GM21723 (cell line): ENCODE measurements at regions not wholly inside any gene's neighbourhood (a gene's known extent, or its start where the extent isn't known, plus 50 kb on each side); places are given as distances from the start of the nearest gene placed in this dataset.
"Not testable (repeated sequence)": the region's sequence is repeated elsewhere in the genome, so short reads cannot be mapped to it uniquely, and the experiment has no call there.

Source experiments
- ATAC-seq: cut with Tn5 transposase; IDR thresholded peaks from one replicate; pipeline ENCODE4 v1.9.1; 2021; ENCODE audit warnings: mild to moderate bottlenecking, moderate library complexity; ENCODE audit not compliant: unreplicated experiment

GRCh38 chr12:128078301-128078971, 188.5 kb upstream of the TMEM132C start:
- no peak for ATAC-seq

GRCh38 chr12:128079446-128079845, 187.5 kb upstream of the TMEM132C start:
- ATAC-seq, result no peak

GRCh38 chr12:128083132-128083729, 183.7 kb upstream of the TMEM132C start:
- ATAC-seq, result no peak

GRCh38 chr12:128088926-128089325, 178.0 kb upstream of the TMEM132C start:
- ATAC-seq, result no peak

- ATAC-seq, result no peak
Measured at GRCh38 chr12:128089961-128090360, 177.0 kb upstream of the TMEM132C start.

- no peak for ATAC-seq
Measured at GRCh38 chr12:128091101-128091720, 175.8 kb upstream of the TMEM132C start.

- no peak for ATAC-seq
Measured at GRCh38 chr12:128091951-128092382, 175.0 kb upstream of the TMEM132C start.

GRCh38 chr12:128098730-128099129, 168.2 kb upstream of the TMEM132C start:
- no peak for ATAC-seq

GRCh38 chr12:128103152-128103551, 163.8 kb upstream of the TMEM132C start:
- ATAC-seq, result no peak

GRCh38 chr12:128109236-128109635, 157.7 kb upstream of the TMEM132C start:
- ATAC-seq, result no peak

GRCh38 chr12:128109636-128110035, 157.3 kb upstream of the TMEM132C start:
- no peak for ATAC-seq

GRCh38 chr12:128111333-128111732, 155.6 kb upstream of the TMEM132C start:
- ATAC-seq, result no peak

GRCh38 chr12:128111951-128112350, 155.0 kb upstream of the TMEM132C start:
- ATAC-seq, result no peak

- ATAC-seq, result not testable (repeated sequence)
Measured at GRCh38 chr12:128113250-128113649, 153.7 kb upstream of the TMEM132C start.

- ATAC-seq, result no peak
Measured at GRCh38 chr12:128114485-128114884, 152.5 kb upstream of the TMEM132C start.

- no peak for ATAC-seq
Measured at GRCh38 chr12:128116537-128116936, 150.4 kb upstream of the TMEM132C start.

GRCh38 chr12:128120035-128120434, 146.9 kb upstream of the TMEM132C start:
- ATAC-seq, result no peak

GRCh38 chr12:128121424-128121823, 145.5 kb upstream of the TMEM132C start:
- ATAC-seq, result no peak

GRCh38 chr12:128123096-128123495, 143.9 kb upstream of the TMEM132C start:
- ATAC-seq, result no peak

GRCh38 chr12:128131955-128132354, 135.0 kb upstream of the TMEM132C start:
- no peak for ATAC-seq

GRCh38 chr12:128133321-128134073, 133.5 kb upstream of the TMEM132C start:
- ATAC-seq, result no peak
